SK-N-MC (cell line): ENCODE measurements at regions not wholly inside any gene's neighbourhood (a gene's known extent, or its start where the extent isn't known, plus 50 kb on each side); places are given as distances from the start of the nearest gene placed in this dataset.

Experiments used
- DNase-seq: peaks from one replicate; pipeline ENCODE4 v3.0.0-alpha.2; 2011; ENCODE audit warnings: low read depth, low spot score
- H3K27ac ChIP-seq: fragments of 200-600 bp; sonication (generic); 2 replicates; pipeline ENCODE4 v1.5.1; 2016; ENCODE audit warnings: mixed run types
- H3K36me3 ChIP-seq: fragments of 200-600 bp; sonication (generic); 2 replicates; pipeline ENCODE4 v1.6.1; 2017; ENCODE audit warnings: antibody characterized with exemption, low read length, mixed read lengths; ENCODE audit not compliant: insufficient read depth
- H3K4me3 ChIP-seq: fragments of 200-600 bp; sonication (generic); 2 replicates; pipeline ENCODE4 v1.5.1; 2016
- H3K9ac ChIP-seq: fragments of 200-600 bp; sonication (generic); 2 replicates; pipeline ENCODE4 v1.8.0; 2017; ENCODE audit warnings: mixed run types, mixed read lengths; ENCODE audit not compliant: insufficient read length
- H3K9me3 ChIP-seq: fragments of 200-600 bp; sonication (generic); 2 replicates; pipeline ENCODE4 v1.6.1; 2017; ENCODE audit warnings: low read depth, mild to moderate bottlenecking, antibody characterized with exemption, low read length, moderate library complexity, mixed read lengths
- EZH2 ChIP-seq: fragments of 200-600 bp; sonication (generic); IDR thresholded peaks from one replicate; pipeline ENCODE4 v1.6.1; 2017; ENCODE audit warnings: antibody characterized with exemption
- FOXP2 ChIP-seq: optimal IDR thresholded peaks from 2 replicates; pipeline ENCODE3; 2011; ENCODE audit warnings: mild to moderate bottlenecking, moderate library complexity; ENCODE audit not compliant: insufficient read depth; ENCODE audit errors: extremely low read length, control extremely low read depth
- POLR2AphosphoS5 ChIP-seq: IDR thresholded peaks from 2 replicates; pipeline ENCODE4 v1.6.1; 2012; ENCODE audit warnings: mild to moderate bottlenecking, low read depth, low read length, borderline replicate concordance

- Histone ChIP-seq H3K9ac (no peak overlapping the region), H3K36me3 (no peaks in the 10 kb centered on the region), H3K9me3 (no peaks in the 10 kb centered on the region), H3K27ac (no peak overlapping the region), H3K4me3 (no peak overlapping the region)
- TF ChIP-seq POLR2AphosphoS5 (no peak), EZH2 (no peak), FOXP2 (no peak)
- DNase-seq = no peak
Measured at GRCh38 chr12:91617818-91618217, 435.2 kb upstream of the DCN start.

DNA sequence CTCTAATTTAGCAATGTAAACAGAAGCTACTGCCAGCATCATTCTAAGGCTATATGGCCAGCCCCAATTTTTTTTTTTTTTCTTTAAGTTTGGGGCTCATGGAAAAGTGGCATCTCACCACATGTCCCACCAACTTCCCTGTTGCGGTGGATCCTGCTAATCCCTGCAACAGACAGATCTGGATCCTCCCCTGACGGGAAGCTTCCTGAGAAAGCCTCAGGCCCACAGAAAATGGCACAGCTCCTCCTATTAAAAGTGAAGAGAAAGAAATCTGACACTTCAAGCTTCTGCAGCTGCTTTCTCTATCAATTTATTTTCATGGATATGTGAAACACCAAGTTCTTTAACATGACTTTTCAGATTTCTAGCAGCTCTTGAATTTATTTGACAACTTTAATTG lies 433.8 kb upstream of the DCN start:
- no peak for DNase-seq
- no peak for TF ChIP-seq POLR2AphosphoS5
- TF ChIP-seq EZH2 = no peak
- TF ChIP-seq FOXP2 = no peak
- Histone ChIP-seq H3K4me3 (no peak overlapping the region), H3K27ac (0 out of 2 replicates have a peak overlapping the region, but pooled peaks have one; percentile 14), H3K9ac (no peak overlapping the region), H3K9me3 (no peaks in the 10 kb centered on the region), H3K36me3 (no peaks in the 10 kb centered on the region)

DNA sequence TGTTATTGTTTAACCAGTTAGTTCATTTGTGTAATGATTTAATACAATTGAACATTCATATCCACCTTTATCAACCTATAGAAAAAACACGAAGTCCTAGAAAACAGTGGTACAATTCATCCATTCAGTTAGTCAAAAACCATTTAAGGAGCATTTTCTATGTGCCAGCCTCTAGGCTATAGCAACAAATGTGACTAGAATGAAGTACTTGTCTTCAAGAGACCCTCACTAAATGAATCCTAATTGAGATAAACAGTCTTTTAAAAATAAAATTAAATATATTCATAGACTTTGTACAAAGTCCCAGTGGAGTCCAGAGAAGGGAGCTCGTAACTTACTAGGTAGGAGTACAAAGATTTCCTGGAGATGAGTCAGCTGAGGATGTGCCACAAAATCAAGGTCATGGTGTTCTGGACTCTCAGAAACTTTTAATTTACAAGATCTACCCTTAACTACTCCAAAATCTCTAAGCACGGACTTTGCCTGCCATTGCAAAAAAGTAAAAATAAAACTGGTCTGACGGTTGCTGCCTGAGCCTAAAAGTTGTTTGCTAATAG lies 430.7 kb upstream of the DCN start:
- H3K9me3 ChIP-seq = no peaks in the 10 kb centered on the region
- H3K9ac ChIP-seq = no peak overlapping the region
- no peak overlapping the region for H3K4me3 ChIP-seq
- H3K27ac ChIP-seq = no peak overlapping the region
- H3K36me3 ChIP-seq = no peaks in the 10 kb centered on the region
- no peak for TF ChIP-seq EZH2
- no peak for TF ChIP-seq POLR2AphosphoS5
- TF ChIP-seq FOXP2 = no peak
- DNase-seq = no peak

- no peak for DNase-seq
- Histone ChIP-seq H3K27ac (no peak overlapping the region), H3K36me3 (no peaks in the 10 kb centered on the region), H3K9ac (no peak overlapping the region), H3K9me3 (no peaks in the 10 kb centered on the region), H3K4me3 (no peak overlapping the region)
- TF ChIP-seq EZH2 (no peak), POLR2AphosphoS5 (no peak), FOXP2 (no peak)
Measured at GRCh38 chr12:91610561-91610960, 427.9 kb upstream of the DCN start.

GRCh38 chr12:91609283-91609682 lies 426.7 kb upstream of the DCN start:
- Histone ChIP-seq H3K27ac (no peak overlapping the region), H3K9me3 (no peaks in the 10 kb centered on the region), H3K36me3 (no peaks in the 10 kb centered on the region), H3K9ac (no peak overlapping the region), H3K4me3 (no peak overlapping the region)
- no peak for TF ChIP-seq FOXP2
- TF ChIP-seq EZH2 = no peak
- no peak for TF ChIP-seq POLR2AphosphoS5
- DNase-seq = no peak

DNA sequence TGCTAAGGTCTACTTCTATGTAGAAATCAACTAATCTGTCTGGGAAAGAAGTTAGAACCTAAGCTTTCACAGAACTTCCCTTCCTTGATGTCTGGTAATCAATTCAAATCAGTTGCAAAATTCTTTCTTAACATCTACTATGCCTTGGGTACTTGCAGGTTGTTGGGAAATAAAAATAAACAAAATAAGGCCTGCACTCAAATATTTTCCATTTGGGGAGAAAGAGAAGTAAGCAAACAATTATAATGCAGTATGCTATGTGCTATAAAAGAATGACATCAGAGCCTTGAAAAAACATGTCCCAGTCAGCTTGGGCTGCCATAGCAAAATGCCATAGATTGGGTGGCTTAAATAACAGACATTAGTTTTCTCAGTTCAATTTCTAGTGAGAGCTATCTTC lies 425.9 kb upstream of the DCN start:
- no peaks in the 10 kb centered on the region for H3K9me3 ChIP-seq
- no peak overlapping the region for H3K27ac ChIP-seq
- H3K9ac ChIP-seq = no peak overlapping the region
- H3K4me3 ChIP-seq = no peak overlapping the region
- no peak for DNase-seq
- H3K36me3 ChIP-seq = no peaks in the 10 kb centered on the region
- TF ChIP-seq FOXP2 (no peak), POLR2AphosphoS5 (no peak), EZH2 (no peak)

DNA sequence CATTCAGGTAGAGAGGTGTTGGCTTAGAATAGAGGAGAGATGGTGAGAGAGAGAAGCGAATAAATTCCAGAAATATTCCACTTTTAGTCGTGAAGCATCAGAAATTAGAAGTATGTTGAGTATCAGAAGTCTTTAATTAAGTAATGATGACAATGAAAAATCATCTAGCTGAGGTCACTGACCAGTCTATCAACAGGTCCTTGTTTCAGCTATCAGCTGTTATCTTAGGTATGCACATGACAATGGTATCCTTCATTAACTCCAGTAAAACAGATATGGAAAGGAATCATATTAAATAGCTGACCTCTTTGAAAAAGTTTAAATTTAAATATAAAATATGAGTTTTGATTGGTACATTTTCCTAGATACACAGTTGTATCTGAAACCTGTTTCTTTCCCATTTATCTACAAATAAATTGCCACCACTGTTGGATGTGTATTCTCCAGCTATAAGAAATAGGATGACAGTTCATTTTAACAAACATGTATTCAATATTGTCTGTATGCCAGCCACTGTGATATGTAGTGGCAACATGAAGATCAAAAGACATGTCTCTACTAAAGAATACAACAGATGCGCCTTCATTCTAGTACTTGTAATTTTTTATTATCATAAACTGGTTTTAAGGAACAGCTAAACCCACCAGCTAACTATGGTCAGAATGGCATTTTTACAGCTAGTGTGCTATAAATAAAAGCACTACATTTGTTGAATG lies 424.2 kb upstream of the DCN start:
- TF ChIP-seq POLR2AphosphoS5 (no peak), FOXP2 (no peak)
- no peak overlapping the region for H3K27ac ChIP-seq
- DNase-seq = no peak
- no peak overlapping the region for H3K9ac ChIP-seq
- H3K36me3 ChIP-seq = no peaks in the 10 kb centered on the region
- no peak overlapping the region for H3K4me3 ChIP-seq
- no peaks in the 10 kb centered on the region for H3K9me3 ChIP-seq

DNA sequence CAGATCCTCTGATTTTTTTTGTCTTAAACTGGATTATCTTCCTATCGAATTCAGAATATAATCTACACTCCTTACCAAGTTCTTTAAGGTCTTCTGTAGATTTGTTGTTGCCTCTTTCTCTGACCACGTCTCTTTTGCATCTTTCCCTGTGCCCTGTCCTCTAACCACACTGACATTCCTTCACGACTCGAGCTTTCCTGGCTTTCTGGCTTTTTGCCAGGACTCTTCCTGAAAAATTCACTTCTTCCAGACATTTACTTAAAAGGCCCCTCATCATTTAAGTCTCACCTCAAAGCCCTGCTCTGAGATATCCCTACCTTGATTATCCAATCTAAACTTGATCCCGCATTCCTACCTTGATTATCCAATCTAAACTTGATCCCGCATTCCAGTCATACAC lies 422.3 kb upstream of the DCN start:
- H3K9me3 ChIP-seq = no peaks in the 10 kb centered on the region
- H3K36me3 ChIP-seq = no peaks in the 10 kb centered on the region
- no peak for DNase-seq
- no peak overlapping the region for H3K9ac ChIP-seq
- no peak overlapping the region for H3K27ac ChIP-seq
- H3K4me3 ChIP-seq = no peak overlapping the region
- TF ChIP-seq FOXP2 = no peak
- TF ChIP-seq EZH2 = no peak
- no peak for TF ChIP-seq POLR2AphosphoS5

GRCh38 chr12:91603060-91603459 lies 420.4 kb upstream of the DCN start:
- TF ChIP-seq POLR2AphosphoS5 (no peak), FOXP2 (no peak), EZH2 (no peak)
- no peak overlapping the region for H3K27ac ChIP-seq
- no peak for DNase-seq

GRCh38 chr12:91601054-91601453 lies 418.4 kb upstream of the DCN start:
- no peak for DNase-seq
- no peaks in the 10 kb centered on the region for H3K36me3 ChIP-seq
- H3K9ac ChIP-seq = no peak overlapping the region
- H3K27ac ChIP-seq = no peak overlapping the region
- H3K9me3 ChIP-seq = no peaks in the 10 kb centered on the region
- H3K4me3 ChIP-seq = no peak overlapping the region
- TF ChIP-seq POLR2AphosphoS5 (no peak), EZH2 (no peak), FOXP2 (no peak)

More at GRCh38 chr12:91603060-91603459, 420.4 kb upstream of the DCN start:
- Histone ChIP-seq H3K9ac (no peak overlapping the region), H3K36me3 (no peaks in the 10 kb centered on the region), H3K9me3 (no peaks in the 10 kb centered on the region), H3K4me3 (no peak overlapping the region)
